GM23338 (cell line): ENCODE measurements at regions not wholly inside any gene's neighbourhood (a gene's known extent, or its start where the extent isn't known, plus 50 kb on each side); places are given as distances from the start of the nearest gene placed in this dataset.

Experiments used
- CREB1 ChIP-seq: fragments of 250-450 bp; sonication (Bioruptor Pico); IDR thresholded peaks from 2 replicates; pipeline ENCODE4 v1.5.0; 2020; ENCODE audit warnings: low read depth, mild to moderate bottlenecking, moderate library complexity
- EZH2 ChIP-seq: fragments of 200-600 bp; sonication (generic); IDR thresholded peaks from one replicate; pipeline ENCODE4 v1.8.0; 2017; ENCODE audit warnings: antibody characterized with exemption, mild to moderate bottlenecking, low read depth; ENCODE audit not compliant: unreplicated experiment
- EZH2phosphoT487 ChIP-seq: fragments of 200-600 bp; sonication (generic); IDR thresholded peaks from one replicate; pipeline ENCODE4 v1.8.1; 2018; ENCODE audit warnings: antibody characterized with exemption; ENCODE audit not compliant: unreplicated experiment
- NANOG ChIP-seq: IDR thresholded peaks from 2 replicates; pipeline ENCODE4 v1.6.1; 2016; ENCODE audit warnings: antibody characterized with exemption, borderline replicate concordance
- POLR2AphosphoS5 ChIP-seq: IDR thresholded peaks from 2 replicates; pipeline ENCODE4 v1.6.1; 2016; ENCODE audit warnings: antibody characterized with exemption, low read depth
- ZNF114 ChIP-seq: fragments of 250-450 bp; sonication (Bioruptor Pico); IDR thresholded peaks from 2 replicates; pipeline ENCODE4 v1.5.0; 2020; ENCODE audit warnings: mild to moderate bottlenecking, moderate library complexity
- ZNF331 ChIP-seq: fragments of 250-450 bp; sonication (Bioruptor Pico); IDR thresholded peaks from 2 replicates; pipeline ENCODE4 v1.5.0; 2020; ENCODE audit warnings: low read depth, mild to moderate bottlenecking, moderate library complexity
- TF ChIP-seq, protein P1 (sequence below), 2 experiments: fragments of 200-600 bp in 1 of 2; sonication (generic) in 1 of 2; conservative IDR thresholded peaks; 2 replicates each; pipeline versions ENCODE4 v1.5.1 to v1.6.1; 2016 to 2017; ENCODE audit warnings: antibody characterized with exemption in 2 of 2, low read depth in 2 of 2, mild to moderate bottlenecking in 2 of 2, moderate library complexity in 1 of 2
- TF ChIP-seq, protein P2 (sequence below): IDR thresholded peaks from 2 replicates; pipeline ENCODE4 v1.6.1; 2016; ENCODE audit warnings: antibody characterized with exemption
- TF ChIP-seq, protein P3 (sequence below): IDR thresholded peaks from one replicate; pipeline ENCODE4 v1.6.1; 2018; ENCODE audit warnings: antibody characterized with exemption; ENCODE audit not compliant: unreplicated experiment

DNA sequence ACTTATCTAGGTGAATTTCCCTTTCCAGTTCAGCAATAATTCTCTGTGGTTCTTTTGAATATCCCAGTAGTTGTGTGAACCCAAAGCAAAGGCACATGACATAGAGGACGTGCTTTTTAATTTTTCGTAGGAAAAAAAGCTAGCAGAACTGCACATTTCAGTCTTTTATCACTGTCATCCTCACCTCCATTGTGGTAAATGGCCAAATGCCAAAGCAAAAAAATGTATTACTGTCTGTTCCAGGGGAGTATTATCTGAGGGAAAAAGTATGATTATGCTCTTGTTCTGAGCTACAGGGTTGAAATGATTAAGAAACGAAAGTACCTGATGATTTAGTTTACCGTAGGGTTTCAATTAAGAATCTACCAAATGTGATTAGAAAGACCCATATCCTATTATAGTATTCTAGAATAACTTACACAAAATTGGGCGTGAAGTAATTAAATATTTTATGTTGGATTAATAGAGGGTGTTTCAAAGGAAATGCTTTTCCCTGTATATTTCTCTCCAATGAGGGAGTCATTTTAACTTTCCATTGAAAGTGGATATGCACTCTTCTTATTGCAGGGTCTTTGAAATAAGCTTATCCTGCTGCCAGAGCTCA, 62.7 kb downstream of the CAVIN4 start:
- TF ChIP-seq, protein P1, sequence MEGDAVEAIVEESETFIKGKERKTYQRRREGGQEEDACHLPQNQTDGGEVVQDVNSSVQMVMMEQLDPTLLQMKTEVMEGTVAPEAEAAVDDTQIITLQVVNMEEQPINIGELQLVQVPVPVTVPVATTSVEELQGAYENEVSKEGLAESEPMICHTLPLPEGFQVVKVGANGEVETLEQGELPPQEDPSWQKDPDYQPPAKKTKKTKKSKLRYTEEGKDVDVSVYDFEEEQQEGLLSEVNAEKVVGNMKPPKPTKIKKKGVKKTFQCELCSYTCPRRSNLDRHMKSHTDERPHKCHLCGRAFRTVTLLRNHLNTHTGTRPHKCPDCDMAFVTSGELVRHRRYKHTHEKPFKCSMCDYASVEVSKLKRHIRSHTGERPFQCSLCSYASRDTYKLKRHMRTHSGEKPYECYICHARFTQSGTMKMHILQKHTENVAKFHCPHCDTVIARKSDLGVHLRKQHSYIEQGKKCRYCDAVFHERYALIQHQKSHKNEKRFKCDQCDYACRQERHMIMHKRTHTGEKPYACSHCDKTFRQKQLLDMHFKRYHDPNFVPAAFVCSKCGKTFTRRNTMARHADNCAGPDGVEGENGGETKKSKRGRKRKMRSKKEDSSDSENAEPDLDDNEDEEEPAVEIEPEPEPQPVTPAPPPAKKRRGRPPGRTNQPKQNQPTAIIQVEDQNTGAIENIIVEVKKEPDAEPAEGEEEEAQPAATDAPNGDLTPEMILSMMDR (conservative IDR thresholded peaks at IDR 0.05; ENCODE audit: low read depth in 2 of 2), result no peak
- TF ChIP-seq POLR2AphosphoS5 (no peak), EZH2 (no peak), EZH2phosphoT487 (no peak), ZNF114 (CRISPR knock-in tag) (no peak), NANOG (no peak), ZNF331 (no peak), CREB1 (CRISPR knock-in tag) (no peak)
- TF ChIP-seq, protein P2, sequence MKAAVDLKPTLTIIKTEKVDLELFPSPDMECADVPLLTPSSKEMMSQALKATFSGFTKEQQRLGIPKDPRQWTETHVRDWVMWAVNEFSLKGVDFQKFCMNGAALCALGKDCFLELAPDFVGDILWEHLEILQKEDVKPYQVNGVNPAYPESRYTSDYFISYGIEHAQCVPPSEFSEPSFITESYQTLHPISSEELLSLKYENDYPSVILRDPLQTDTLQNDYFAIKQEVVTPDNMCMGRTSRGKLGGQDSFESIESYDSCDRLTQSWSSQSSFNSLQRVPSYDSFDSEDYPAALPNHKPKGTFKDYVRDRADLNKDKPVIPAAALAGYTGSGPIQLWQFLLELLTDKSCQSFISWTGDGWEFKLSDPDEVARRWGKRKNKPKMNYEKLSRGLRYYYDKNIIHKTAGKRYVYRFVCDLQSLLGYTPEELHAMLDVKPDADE, result no peak
- TF ChIP-seq, protein P3, sequence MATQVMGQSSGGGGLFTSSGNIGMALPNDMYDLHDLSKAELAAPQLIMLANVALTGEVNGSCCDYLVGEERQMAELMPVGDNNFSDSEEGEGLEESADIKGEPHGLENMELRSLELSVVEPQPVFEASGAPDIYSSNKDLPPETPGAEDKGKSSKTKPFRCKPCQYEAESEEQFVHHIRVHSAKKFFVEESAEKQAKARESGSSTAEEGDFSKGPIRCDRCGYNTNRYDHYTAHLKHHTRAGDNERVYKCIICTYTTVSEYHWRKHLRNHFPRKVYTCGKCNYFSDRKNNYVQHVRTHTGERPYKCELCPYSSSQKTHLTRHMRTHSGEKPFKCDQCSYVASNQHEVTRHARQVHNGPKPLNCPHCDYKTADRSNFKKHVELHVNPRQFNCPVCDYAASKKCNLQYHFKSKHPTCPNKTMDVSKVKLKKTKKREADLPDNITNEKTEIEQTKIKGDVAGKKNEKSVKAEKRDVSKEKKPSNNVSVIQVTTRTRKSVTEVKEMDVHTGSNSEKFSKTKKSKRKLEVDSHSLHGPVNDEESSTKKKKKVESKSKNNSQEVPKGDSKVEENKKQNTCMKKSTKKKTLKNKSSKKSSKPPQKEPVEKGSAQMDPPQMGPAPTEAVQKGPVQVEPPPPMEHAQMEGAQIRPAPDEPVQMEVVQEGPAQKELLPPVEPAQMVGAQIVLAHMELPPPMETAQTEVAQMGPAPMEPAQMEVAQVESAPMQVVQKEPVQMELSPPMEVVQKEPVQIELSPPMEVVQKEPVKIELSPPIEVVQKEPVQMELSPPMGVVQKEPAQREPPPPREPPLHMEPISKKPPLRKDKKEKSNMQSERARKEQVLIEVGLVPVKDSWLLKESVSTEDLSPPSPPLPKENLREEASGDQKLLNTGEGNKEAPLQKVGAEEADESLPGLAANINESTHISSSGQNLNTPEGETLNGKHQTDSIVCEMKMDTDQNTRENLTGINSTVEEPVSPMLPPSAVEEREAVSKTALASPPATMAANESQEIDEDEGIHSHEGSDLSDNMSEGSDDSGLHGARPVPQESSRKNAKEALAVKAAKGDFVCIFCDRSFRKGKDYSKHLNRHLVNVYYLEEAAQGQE, result no peak
